CD14-positive monocyte (primary cell): ENCODE measurements at regions not wholly inside any gene's neighbourhood (a gene's known extent, or its start where the extent isn't known, plus 50 kb on each side); places are given as distances from the start of the nearest gene placed in this dataset.

Source experiments
- DNase-seq, 3 donors: peaks; one replicate each; pipeline ENCODE4 v3.0.0-alpha.2; 2011 to 2022
- H2AFZ ChIP-seq: 2 replicates; pipeline ENCODE4 v1.6.0; 2012; ENCODE audit warnings: mild to moderate bottlenecking, low read depth, low read length, inconsistent platforms; ENCODE audit not compliant: insufficient read depth, poor library complexity, severe bottlenecking
- H3K27ac ChIP-seq, 2 donors: 1 replicate in 1 of 2; 2 replicates in 1 of 2; pipeline ENCODE4 v1.5.1; 2012 to 2013; ENCODE audit warnings: low read length in 2 of 2, control low read depth in 1 of 2, inconsistent platforms in 1 of 2, low read depth in 1 of 2, mild to moderate bottlenecking in 1 of 2
- H3K27me3 ChIP-seq, 2 donors: one replicate each; pipeline versions ENCODE4 v1.6.0 to v1.6.1; 2011 to 2013; ENCODE audit warnings: low read length in 2 of 2; ENCODE audit not compliant: control insufficient read depth in 2 of 2, insufficient read depth in 2 of 2
- H3K36me3 ChIP-seq, 2 donors: replicated peaks in 1 of 2; 1 replicate in 1 of 2; 2 replicates in 1 of 2; pipeline versions ENCODE4 v1.5.1 to v1.6.1; 2012 to 2013; ENCODE audit warnings: low read length in 2 of 2, control low read depth in 1 of 2, inconsistent platforms in 1 of 2, mild to moderate bottlenecking in 1 of 2; ENCODE audit not compliant: insufficient read depth in 2 of 2, control insufficient read depth in 1 of 2
- H3K4me1 ChIP-seq, 2 donors: 1 replicate in 1 of 2; 2 replicates in 1 of 2; pipeline versions ENCODE4 v1.5.1 to v1.6.1; 2012 to 2013; ENCODE audit warnings: low read length in 2 of 2, control low read depth in 1 of 2, inconsistent platforms in 1 of 2, mild to moderate bottlenecking in 1 of 2, moderate library complexity in 1 of 2; ENCODE audit not compliant: insufficient read depth in 2 of 2, control insufficient read depth in 1 of 2
- H3K4me2 ChIP-seq: replicated peaks from 2 replicates; pipeline ENCODE3; 2012; ENCODE audit warnings: low read length, moderate library complexity, mild to moderate bottlenecking; ENCODE audit not compliant: poor library complexity, severe bottlenecking; ENCODE audit errors: extremely low read depth
- H3K4me3 ChIP-seq, 3 experiments: fragments of 200-600 bp in 1 of 3; sonication (generic) in 1 of 3; replicated peaks in 1 of 3; 1 replicate in 2 of 3; 2 replicates in 1 of 3; pipeline ENCODE4 v1.5.1; 2011 to 2013; ENCODE audit warnings: low read length in 3 of 3, mild to moderate bottlenecking in 3 of 3, control low read depth in 2 of 3, low read depth in 2 of 3, inconsistent platforms in 1 of 3, moderate library complexity in 1 of 3
- H3K79me2 ChIP-seq: 2 replicates; pipeline ENCODE4 v1.6.0; 2012; ENCODE audit warnings: mild to moderate bottlenecking, control low read depth, inconsistent platforms, low read length, moderate library complexity; ENCODE audit not compliant: insufficient read depth
- H3K9ac ChIP-seq: 2 replicates; pipeline ENCODE4 v1.6.0; 2017; ENCODE audit warnings: low read length, mild to moderate bottlenecking; ENCODE audit not compliant: insufficient read depth, poor library complexity, severe bottlenecking
- H3K9me3 ChIP-seq, 2 donors: replicated peaks in 1 of 2; 1 replicate in 1 of 2; 2 replicates in 1 of 2; pipeline versions ENCODE4 v1.5.1 to v1.6.1; 2012 to 2013; ENCODE audit warnings: low read length in 2 of 2, control low read depth in 1 of 2; ENCODE audit not compliant: control insufficient read depth in 1 of 2, insufficient read depth in 1 of 2
- H4K20me1 ChIP-seq: 2 replicates; pipeline ENCODE4 v1.6.0; 2012; ENCODE audit warnings: mild to moderate bottlenecking, low read length, control low read depth, moderate library complexity; ENCODE audit not compliant: insufficient read depth
- H3K27ac Mint-ChIP-seq, 7 donors: one replicate each; pipeline ENCODE4 v1.8.0; 2020; ENCODE audit warnings: mild to moderate bottlenecking in 7 of 7, mixed read lengths in 7 of 7, moderate library complexity in 6 of 7, inconsistent platforms in 2 of 7
- H3K27me3 Mint-ChIP-seq, 3 donors: one replicate each; pipeline ENCODE4 v1.8.0; 2021 to 2022; ENCODE audit warnings: low read depth in 3 of 3, mild to moderate bottlenecking in 3 of 3, mixed read lengths in 3 of 3, moderate library complexity in 3 of 3, inconsistent platforms in 1 of 3
- H3K36me3 Mint-ChIP-seq, 2 donors: one replicate each; pipeline ENCODE4 v1.8.0; 2020; ENCODE audit warnings: mixed read lengths in 2 of 2, inconsistent platforms in 1 of 2, mild to moderate bottlenecking in 1 of 2
- H3K4me1 Mint-ChIP-seq: one replicate; pipeline ENCODE4 v1.8.0; 2020; ENCODE audit warnings: mild to moderate bottlenecking, mixed read lengths
- H3K4me3 Mint-ChIP-seq, 2 donors: one replicate each; pipeline ENCODE4 v1.8.0; 2020; ENCODE audit warnings: mild to moderate bottlenecking in 2 of 2, mixed read lengths in 2 of 2, moderate library complexity in 1 of 2
- H3K9me3 Mint-ChIP-seq, 7 donors: one replicate each; pipeline ENCODE4 v1.8.0; 2020 to 2022; ENCODE audit warnings: mixed read lengths in 7 of 7, mild to moderate bottlenecking in 6 of 7, moderate library complexity in 6 of 7, inconsistent platforms in 2 of 7
- CTCF ChIP-seq: fragments of 200-600 bp; IDR thresholded peaks from one replicate; pipeline ENCODE4 v1.8.0; 2022; ENCODE audit warnings: antibody characterized with exemption, mild to moderate bottlenecking
- WGBS: methylation state at CpG from one replicate; pipeline ENCODE4 v1.1.5; 2013; ENCODE audit warnings: missing lambda C conversion rate; ENCODE audit not compliant: insufficient coverage; 5-methylcytosine and 5-hydroxymethylcytosine counted together
- intact Hi-C, 2 donors: fragments of 100-400 bp; cut with micrococcal nuclease; formaldehyde crosslinking; loops; one replicate each; pipeline versions ENCODE4 v1.15.0 to v1.15.1; 2023

GRCh38 chr20:51120438-51120837 is 97.5 kb upstream of the KCNG1 start:
- no peaks in the 10 kb centered on the region for H3K36me3 Mint-ChIP-seq
- Histone ChIP-seq H3K4me1 (no peaks in the 10 kb centered on the region), H3K27me3 (peaks cover 0 to 3% of the 10 kb centered on the region in 2 donors), H3K27ac (no peak overlapping the region), H3K9ac (no peak overlapping the region), H2AFZ (no peak overlapping the region), H3K79me2 (no peaks in the 10 kb centered on the region), H3K36me3 (no peaks in the 10 kb centered on the region), H3K4me2 (no peak overlapping the region), H3K9me3 (no peaks in the 10 kb centered on the region), H3K4me3 (no peak overlapping the region), H4K20me1 (no peaks in the 10 kb centered on the region)
- no peaks in the 10 kb centered on the region for H3K4me1 Mint-ChIP-seq
- intact Hi-C loops = no loop called here
- WGBS = 100% methylated on average over 2 of the region's 3 CpGs
- no peak overlapping the region for H3K4me3 Mint-ChIP-seq
- DNase-seq = no peak
- TF ChIP-seq CTCF = no peak
- peaks cover 16 to 28% (median 19%) of the 10 kb centered on the region in 3 donors for H3K27me3 Mint-ChIP-seq
- no peaks in the 10 kb centered on the region for H3K9me3 Mint-ChIP-seq
- no peak overlapping the region for H3K27ac Mint-ChIP-seq

- Histone ChIP-seq H3K4me1 (no peaks in the 10 kb centered on the region), H3K4me3 (no peak overlapping the region), H3K9me3 (no peaks in the 10 kb centered on the region), H4K20me1 (no peaks in the 10 kb centered on the region), H3K36me3 (no peaks in the 10 kb centered on the region), H2AFZ (no peak overlapping the region), H3K79me2 (no peaks in the 10 kb centered on the region), H3K27ac (no peak overlapping the region), H3K27me3 (peaks cover 0 to 3% of the 10 kb centered on the region in 2 donors), H3K4me2 (no peak overlapping the region), H3K9ac (no peak overlapping the region)
- DNase-seq = no peak
- Mint-ChIP-seq H3K36me3 (no peaks in the 10 kb centered on the region), H3K27me3 (peaks cover 15 to 25% (median 16%) of the 10 kb centered on the region in 3 donors), H3K4me1 (no peaks in the 10 kb centered on the region), H3K9me3 (peaks cover 0 to under 1% (median 0%) of the 10 kb centered on the region in 7 donors), H3K27ac (no peak overlapping the region), H3K4me3 (no peak overlapping the region)
- no peak for TF ChIP-seq CTCF
- intact Hi-C loops = no loop called here
- WGBS = 94% methylated on average over 2 of the region's 3 CpGs
These were observed 97.0 kb upstream of the KCNG1 start for GRCh38 chr20:51119914-51120313.
